HEK293T (cell line): ENCODE measurements at regions not wholly inside any gene's neighbourhood (a gene's known extent, or its start where the extent isn't known, plus 50 kb on each side); places are given as distances from the start of the nearest gene placed in this dataset.

Experiments
- BHLHE40 ChIP-seq: fragments of 450-650 bp; IDR thresholded peaks from 2 replicates; pipeline ENCODE4 v1.6.1; 2016; ENCODE audit warnings: mild to moderate bottlenecking, moderate library complexity, borderline replicate concordance
- FOXM1 ChIP-seq: fragments of 450-650 bp; IDR thresholded peaks from 2 replicates; pipeline ENCODE4 v1.6.1; 2017; ENCODE audit warnings: mild to moderate bottlenecking, borderline replicate concordance
- NFRKB ChIP-seq: fragments of 450-650 bp; IDR thresholded peaks from 2 replicates; pipeline ENCODE4 v1.6.1; 2016; ENCODE audit warnings: mild to moderate bottlenecking, moderate library complexity
- SUZ12 ChIP-seq: fragments of 450-650 bp; IDR thresholded peaks from 2 replicates; pipeline ENCODE4 v1.6.1; 2016; ENCODE audit warnings: mild to moderate bottlenecking

DNA sequence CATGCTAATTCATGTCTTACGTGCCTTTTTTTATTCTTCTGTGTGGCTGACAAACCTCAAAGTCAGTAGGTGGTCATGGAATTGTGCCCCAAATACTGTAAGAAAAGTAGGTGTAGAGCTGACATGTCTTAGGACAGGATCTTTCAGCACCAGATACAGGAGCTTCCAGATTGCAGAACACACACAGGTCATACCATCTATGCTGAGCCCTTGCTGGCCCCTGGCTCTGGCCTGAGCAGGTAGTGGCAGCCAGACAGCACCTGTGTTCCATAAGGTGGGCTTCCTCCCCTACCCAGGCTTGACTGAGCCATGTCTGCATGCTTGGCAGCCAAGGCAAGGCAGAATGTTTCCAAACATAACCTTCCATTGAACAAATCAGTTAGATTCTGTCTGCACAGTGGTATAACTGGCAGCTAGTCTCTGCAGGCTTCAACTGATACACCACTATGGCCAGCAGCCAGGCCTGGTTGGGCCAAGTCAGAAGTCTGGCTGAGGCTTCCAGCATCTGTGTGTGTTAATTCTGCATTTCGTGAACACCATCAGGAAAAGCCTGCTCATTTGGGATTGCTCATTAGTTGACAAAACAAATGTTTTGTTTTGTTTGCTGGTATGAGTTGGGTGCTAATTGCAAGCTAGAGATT, 366.5 kb downstream of the FOXA2 start:
- TF ChIP-seq FOXM1 = no peak
- TF ChIP-seq BHLHE40 = no peak
- TF ChIP-seq NFRKB = no peak
- no peak for TF ChIP-seq SUZ12
